ENCODE measurements at regions not wholly inside any gene's neighbourhood (a gene's known extent, or its start where the extent isn't known, plus 50 kb on each side); places are given as distances from the start of the nearest gene placed in this dataset.

- intact Hi-C loops (cut with DNase I), result no loop called here
- Histone ChIP-seq H3K4me3 (no peak overlapping the region), H3K4me1 (no peaks in the 10 kb centered on the region), H3K9me3 (no peaks in the 10 kb centered on the region), H3K27me3 (no peaks in the 10 kb centered on the region), H3K27ac (no peak overlapping the region), H3K36me3 (no peaks in the 10 kb centered on the region)
- no peak for TF ChIP-seq CTCF (IDR thresholded peaks at IDR 0.05)
- DNase-seq (ENCODE audit: low spot score in 2 of 2), result no peak
Observed at GRCh38 chr10:47223236-47223635, 76.8 kb upstream of the GDF10 start.

- no peak for DNase-seq (ENCODE audit: low spot score in 2 of 2)
- Histone ChIP-seq H3K9me3 (peaks cover 0 to 4% of the 10 kb centered on the region in 2 donors), H3K4me1 (no peaks in the 10 kb centered on the region), H3K4me3 (no peak overlapping the region), H3K27me3 (no peaks in the 10 kb centered on the region), H3K27ac (no peak overlapping the region), H3K36me3 (no peaks in the 10 kb centered on the region)
- intact Hi-C loops (cut with DNase I), result no loop called here
- no peak for TF ChIP-seq CTCF (IDR thresholded peaks at IDR 0.05)
Observed at GRCh38 chr10:47224546-47225218, 75.3 kb upstream of the GDF10 start.

- Histone ChIP-seq H3K36me3 (no peaks in the 10 kb centered on the region), H3K27ac (no peak overlapping the region), H3K4me1 (peaks cover 0 to 5% of the 10 kb centered on the region in 2 donors), H3K4me3 (no peak overlapping the region), H3K27me3 (no peaks in the 10 kb centered on the region), H3K9me3 (peaks cover 0 to 4% of the 10 kb centered on the region in 2 donors)
- no peak for TF ChIP-seq CTCF (IDR thresholded peaks at IDR 0.05)
- intact Hi-C loops (cut with DNase I), result no loop called here
- DNase-seq (ENCODE audit: low spot score in 2 of 2), result no peak
Observed at GRCh38 chr10:47225219-47225927, 74.6 kb upstream of the GDF10 start.

GRCh38 chr10:47225928-47226645, 73.9 kb upstream of the GDF10 start:
- Histone ChIP-seq H3K27ac (no peak overlapping the region), H3K9me3 (peaks cover 0 to 4% of the 10 kb centered on the region in 2 donors), H3K27me3 (no peaks in the 10 kb centered on the region), H3K4me3 (no peak overlapping the region), H3K36me3 (no peaks in the 10 kb centered on the region), H3K4me1 (peaks cover 0 to 12% of the 10 kb centered on the region in 2 donors)
- no peak for DNase-seq (ENCODE audit: low spot score in 2 of 2)
- TF ChIP-seq CTCF (IDR thresholded peaks at IDR 0.05), result no peak
- intact Hi-C loops (cut with DNase I), result no loop called here

GRCh38 chr10:47230482-47230881, 69.5 kb upstream of the GDF10 start:
- intact Hi-C loops (cut with DNase I), result no loop called here
- peak overlapping the region; percentile 65 to 68 for H3K27ac ChIP-seq
- peaks cover 0 to 18% of the 10 kb centered on the region in 2 donors for H3K4me1 ChIP-seq
- TF ChIP-seq CTCF (IDR thresholded peaks at IDR 0.05), result no peak
- H3K4me3 ChIP-seq, result no peak overlapping the region
- DNase-seq (ENCODE audit: low spot score in 2 of 2), result no peak
- peaks cover 0 to 4% of the 10 kb centered on the region in 2 donors for H3K9me3 ChIP-seq
- no peaks in the 10 kb centered on the region for H3K36me3 ChIP-seq
- H3K27me3 ChIP-seq, result no peaks in the 10 kb centered on the region
